HFFc6 (cell line): ENCODE measurements at regions not wholly inside any gene's neighbourhood (a gene's known extent, or its start where the extent isn't known, plus 50 kb on each side); places are given as distances from the start of the nearest gene placed in this dataset.

Experiments
- DNase-seq: peaks from one replicate; pipeline ENCODE4 v3.0.0-alpha.2; 2018
- H3K27ac Mint-ChIP-seq: 2 replicates; pipeline ENCODE4 v1.8.0; 2020; ENCODE audit warnings: mild to moderate bottlenecking, mixed read lengths
- H3K27me3 Mint-ChIP-seq: 2 replicates; pipeline ENCODE4 v1.8.0; 2021; ENCODE audit warnings: mild to moderate bottlenecking, moderate library complexity, mixed read lengths; ENCODE audit not compliant: insufficient read depth
- H3K36me3 Mint-ChIP-seq: 2 replicates; pipeline ENCODE4 v1.8.0; 2021; ENCODE audit warnings: low read depth, mixed read lengths
- H3K4me1 Mint-ChIP-seq: 2 replicates; pipeline ENCODE4 v1.8.0; 2020; ENCODE audit warnings: low read depth, mixed read lengths
- H3K4me3 Mint-ChIP-seq: 2 replicates; pipeline ENCODE4 v1.8.0; 2020; ENCODE audit warnings: mild to moderate bottlenecking, moderate library complexity, mixed read lengths
- H3K9me3 Mint-ChIP-seq: 2 replicates; pipeline ENCODE4 v1.8.0; 2020; ENCODE audit warnings: mild to moderate bottlenecking, mixed read lengths
- CTCF ChIP-seq: fragments of 200-600 bp; sonication (generic); IDR thresholded peaks from 2 replicates; pipeline ENCODE4 v1.5.0; 2021; ENCODE audit warnings: antibody characterized with exemption, mild to moderate bottlenecking

- DNase-seq, result no peak
- Mint-ChIP-seq H3K9me3 (peaks cover 71% of the 10 kb centered on the region), H3K4me1 (no peaks in the 10 kb centered on the region), H3K36me3 (peaks cover 6% of the 10 kb centered on the region; the same call in 1 of the 2 replicates), H3K27me3 (no peaks in the 10 kb centered on the region), H3K27ac (no peak overlapping the region), H3K4me3 (no peak overlapping the region)
- TF ChIP-seq CTCF, result no peak
These were observed 173.4 kb upstream of the SHH start for GRCh38 chr7:155985518-155986250.

- H3K4me1 Mint-ChIP-seq, result no peaks in the 10 kb centered on the region
- H3K27ac Mint-ChIP-seq, result no peak overlapping the region
- no peaks in the 10 kb centered on the region for H3K27me3 Mint-ChIP-seq
- H3K9me3 Mint-ChIP-seq, result peaks cover 69% of the 10 kb centered on the region
- no peak for DNase-seq
- peaks cover 6% of the 10 kb centered on the region; the same call in 1 of the 2 replicates for H3K36me3 Mint-ChIP-seq
- no peak for TF ChIP-seq CTCF
- H3K4me3 Mint-ChIP-seq, result no peak overlapping the region
These were observed 172.5 kb upstream of the SHH start for GRCh38 chr7:155984609-155985405.

GRCh38 chr7:155984028-155984580 lies 171.8 kb upstream of the SHH start:
- TF ChIP-seq CTCF, result no peak
- Mint-ChIP-seq H3K36me3 (no peaks in the 10 kb centered on the region; the same call in 1 of the 2 replicates), H3K4me3 (no peak overlapping the region), H3K9me3 (peaks cover 68% of the 10 kb centered on the region), H3K27me3 (no peaks in the 10 kb centered on the region; the same call in 1 of the 2 replicates), H3K4me1 (no peaks in the 10 kb centered on the region), H3K27ac (no peak overlapping the region)
- no peak for DNase-seq

- no peak overlapping the region for H3K4me3 Mint-ChIP-seq
- H3K27me3 Mint-ChIP-seq, result no peaks in the 10 kb centered on the region; the same call in 1 of the 2 replicates
- peaks cover 63% of the 10 kb centered on the region for H3K9me3 Mint-ChIP-seq
- no peaks in the 10 kb centered on the region; the same call in 1 of the 2 replicates for H3K36me3 Mint-ChIP-seq
- no peak overlapping the region for H3K27ac Mint-ChIP-seq
- no peaks in the 10 kb centered on the region for H3K4me1 Mint-ChIP-seq
- TF ChIP-seq CTCF, result no peak
- DNase-seq, result no peak
These were observed 171.0 kb upstream of the SHH start for GRCh38 chr7:155983176-155983815.

- DNase-seq, result no peak
- peaks cover 52% of the 10 kb centered on the region for H3K9me3 Mint-ChIP-seq
- H3K27me3 Mint-ChIP-seq, result no peaks in the 10 kb centered on the region; the same call in 1 of the 2 replicates
- no peak overlapping the region for H3K27ac Mint-ChIP-seq
- no peaks in the 10 kb centered on the region for H3K36me3 Mint-ChIP-seq
- no peak for TF ChIP-seq CTCF
- H3K4me3 Mint-ChIP-seq, result no peak overlapping the region
- H3K4me1 Mint-ChIP-seq, result no peaks in the 10 kb centered on the region
These were observed 169.4 kb upstream of the SHH start for GRCh38 chr7:155981703-155982102.
